Urothelium cell line (cell line): ENCODE measurements at regions not wholly inside any gene's neighbourhood (a gene's known extent, or its start where the extent isn't known, plus 50 kb on each side); places are given as distances from the start of the nearest gene placed in this dataset.
"Not testable (repeated sequence)": the region's sequence is repeated elsewhere in the genome, so short reads cannot be mapped to it uniquely, and the experiment has no call there.

Experiments used
- DNase-seq: peaks from one replicate; pipeline ENCODE4 v3.0.0; 2011; ENCODE audit warnings: low spot score, mixed read lengths
- FAIRE-seq: peaks from 2 replicates; lab custom pipeline; 2011; peaks lifted over from hg19 to GRCh38; lab: Jason Lieb, UNC

GRCh38 chr10:20415684-20416083, 481.4 kb downstream of the NEBL start:
- no peak for FAIRE-seq
- no peak for DNase-seq

GRCh38 chr10:20407357-20407756, 489.8 kb downstream of the NEBL start:
- DNase-seq (no peak), FAIRE-seq (no peak)

- no peak for FAIRE-seq
Observed at GRCh38 chr10:20406281-20407104, 490.6 kb downstream of the NEBL start.

GRCh38 chr10:20405761-20406160, 491.4 kb downstream of the NEBL start:
- DNase-seq (no peak), FAIRE-seq (no peak)

More at GRCh38 chr10:20406281-20407104, 490.6 kb downstream of the NEBL start:
- DNase-seq: no peak

GRCh38 chr10:20405050-20405449, 492.1 kb downstream of the NEBL start:
- DNase-seq: no peak
- FAIRE-seq: no peak

- FAIRE-seq (no peak), DNase-seq (no peak)
Observed at GRCh38 chr10:20399772-20400171, 497.3 kb downstream of the NEBL start.

GRCh38 chr10:20396701-20397100, 500.4 kb downstream of the NEBL start:
- no peak for DNase-seq
- no peak for FAIRE-seq

GRCh38 chr10:20396205-20396604, 500.9 kb downstream of the NEBL start:
- DNase-seq: no peak
- FAIRE-seq: no peak

GRCh38 chr10:20391629-20392028, 505.5 kb downstream of the NEBL start:
- no peak for FAIRE-seq

GRCh38 chr10:20381761-20382160, 515.4 kb downstream of the NEBL start:
- no peak for FAIRE-seq

More at GRCh38 chr10:20391629-20392028, 505.5 kb downstream of the NEBL start:
- DNase-seq: no peak

GRCh38 chr10:20380401-20380800, 516.7 kb downstream of the NEBL start:
- DNase-seq (no peak), FAIRE-seq (no peak)

More at GRCh38 chr10:20381761-20382160, 515.4 kb downstream of the NEBL start:
- DNase-seq: no peak

GRCh38 chr10:20372748-20373147, 524.4 kb downstream of the NEBL start:
- DNase-seq (no peak), FAIRE-seq (no peak)

GRCh38 chr10:20370977-20371533, 526.1 kb downstream of the NEBL start:
- not testable (repeated sequence) for FAIRE-seq, DNase-seq

- FAIRE-seq: no peak
- no peak for DNase-seq
Observed at GRCh38 chr10:20369863-20370736, 527.0 kb downstream of the NEBL start.

GRCh38 chr10:20363684-20364083, 533.4 kb downstream of the NEBL start:
- DNase-seq (no peak), FAIRE-seq (no peak)

- DNase-seq (no peak), FAIRE-seq (no peak)
Observed at GRCh38 chr10:20355915-20356314, 539.7 kb downstream of the PLXDC2 start.

- no peak for FAIRE-seq
Observed at GRCh38 chr10:20355011-20355410, 538.8 kb downstream of the PLXDC2 start.

GRCh38 chr10:20354166-20354565, 537.9 kb downstream of the PLXDC2 start:
- DNase-seq: no peak
- no peak for FAIRE-seq

More at GRCh38 chr10:20355011-20355410, 538.8 kb downstream of the PLXDC2 start:
- DNase-seq: no peak

- FAIRE-seq: no peak
Observed at GRCh38 chr10:20350509-20350908, 534.3 kb downstream of the PLXDC2 start.

GRCh38 chr10:20343036-20343435, 526.8 kb downstream of the PLXDC2 start:
- FAIRE-seq: no peak
- no peak for DNase-seq

More at GRCh38 chr10:20350509-20350908, 534.3 kb downstream of the PLXDC2 start:
- DNase-seq: no peak
